ENCODE measurements at regions not wholly inside any gene's neighbourhood (a gene's known extent, or its start where the extent isn't known, plus 50 kb on each side); places are given as distances from the start of the nearest gene placed in this dataset.

GRCh38 chr6:14695579-14695978, 550.3 kb upstream of the JARID2 start:
- H3K9me3 ChIP-seq (replicated peaks), result peaks cover 9% of the 10 kb centered on the region
- no peaks in the 10 kb centered on the region for H3K27me3 ChIP-seq (ENCODE audit: low read depth)
- H3K36me3 ChIP-seq, result no peaks in the 10 kb centered on the region
- H3K27ac ChIP-seq (replicated peaks), result no peak overlapping the region
- H3K4me1 ChIP-seq, result peaks cover 2% of the 10 kb centered on the region
- no peak overlapping the region for H3K4me3 ChIP-seq
- no peak for TF ChIP-seq CTCF (IDR thresholded peaks at IDR 0.05; ENCODE audit: borderline replicate concordance)
- intact Hi-C loops (cut with micrococcal nuclease), result no loop called here
- DNase-seq, result no peak

GRCh38 chr6:14696367-14696766, 549.5 kb upstream of the JARID2 start:
- intact Hi-C loops (cut with micrococcal nuclease), result no loop called here
- H3K9me3 ChIP-seq (replicated peaks), result peaks cover 9% of the 10 kb centered on the region
- H3K4me1 ChIP-seq, result peaks cover 2% of the 10 kb centered on the region
- no peak overlapping the region for H3K27ac ChIP-seq (replicated peaks)
- H3K36me3 ChIP-seq, result no peaks in the 10 kb centered on the region
- no peak for DNase-seq
- TF ChIP-seq CTCF (IDR thresholded peaks at IDR 0.05; ENCODE audit: borderline replicate concordance), result no peak
- no peak overlapping the region for H3K4me3 ChIP-seq
- no peaks in the 10 kb centered on the region for H3K27me3 ChIP-seq (ENCODE audit: low read depth)

GRCh38 chr6:14697427-14697826, 548.4 kb upstream of the JARID2 start:
- no peak overlapping the region for H3K27ac ChIP-seq (replicated peaks)
- intact Hi-C loops (cut with micrococcal nuclease), result no loop called here
- no peak for DNase-seq
- H3K36me3 ChIP-seq, result no peaks in the 10 kb centered on the region
- H3K9me3 ChIP-seq (replicated peaks), result peaks cover 9% of the 10 kb centered on the region
- no peak overlapping the region for H3K4me3 ChIP-seq
- H3K4me1 ChIP-seq, result peaks cover 2% of the 10 kb centered on the region
- TF ChIP-seq CTCF (IDR thresholded peaks at IDR 0.05; ENCODE audit: borderline replicate concordance), result no peak
- H3K27me3 ChIP-seq (ENCODE audit: low read depth), result no peaks in the 10 kb centered on the region

GRCh38 chr6:14699803-14700601, 545.9 kb upstream of the JARID2 start:
- TF ChIP-seq CTCF (IDR thresholded peaks at IDR 0.05; ENCODE audit: borderline replicate concordance), result no peak
- Histone ChIP-seq H3K4me1 (peaks cover 7% of the 10 kb centered on the region), H3K27me3 (ENCODE audit: low read depth) (no peaks in the 10 kb centered on the region), H3K27ac (replicated peaks) (no peak overlapping the region), H3K4me3 (no peak overlapping the region), H3K9me3 (replicated peaks) (peaks cover 9% of the 10 kb centered on the region), H3K36me3 (no peaks in the 10 kb centered on the region)
- no peak for DNase-seq
- intact Hi-C loops (cut with micrococcal nuclease), result no loop called here

GRCh38 chr6:14701946-14702345, 543.9 kb upstream of the JARID2 start:
- Histone ChIP-seq H3K9me3 (replicated peaks) (peaks cover 9% of the 10 kb centered on the region), H3K4me1 (peaks cover 26% of the 10 kb centered on the region), H3K27me3 (ENCODE audit: low read depth) (no peaks in the 10 kb centered on the region), H3K4me3 (no peak overlapping the region), H3K27ac (replicated peaks) (no peak overlapping the region), H3K36me3 (no peaks in the 10 kb centered on the region)
- TF ChIP-seq CTCF (IDR thresholded peaks at IDR 0.05; ENCODE audit: borderline replicate concordance), result no peak
- intact Hi-C loops (cut with micrococcal nuclease), result no loop called here
- no peak for DNase-seq
